Urinary bladder (tissue), 3 donors: ENCODE measurements at regions not wholly inside any gene's neighbourhood (a gene's known extent, or its start where the extent isn't known, plus 50 kb on each side); places are given as distances from the start of the nearest gene placed in this dataset.

Experiments
- DNase-seq: peaks from one replicate; pipeline ENCODE4 v3.0.0-alpha.2; 2015; ENCODE audit errors: extremely low spot score
- H3K27ac ChIP-seq: one replicate; pipeline ENCODE4 v1.5.1; 2013; ENCODE audit warnings: low read depth, mild to moderate bottlenecking, moderate library complexity
- H3K36me3 ChIP-seq: one replicate; pipeline ENCODE4 v1.6.1; 2013; ENCODE audit warnings: mild to moderate bottlenecking, moderate library complexity; ENCODE audit not compliant: insufficient read depth
- H3K4me1 ChIP-seq: one replicate; pipeline ENCODE4 v1.6.1; 2013; ENCODE audit warnings: mild to moderate bottlenecking, moderate library complexity; ENCODE audit not compliant: insufficient read depth
- H3K4me3 ChIP-seq: one replicate; pipeline ENCODE4 v1.5.1; 2013; ENCODE audit warnings: low read depth, low read length
- WGBS: extraction: QIAGEN DNeasy Blood & Tissue Kit; methylation state at CpG from one replicate; pipeline ENCODE4 v1.1.7; 2013; 5-methylcytosine and 5-hydroxymethylcytosine counted together
- donor health status: healthy with polysubstance abuse.
- donor health status: healthy.

- Histone ChIP-seq H3K4me1 (no peaks in the 10 kb centered on the region), H3K36me3 (peaks cover 1% of the 10 kb centered on the region), H3K27ac (no peak overlapping the region), H3K4me3 (no peak overlapping the region)
- DNase-seq = no peak
- 72% methylated on average over 3 of the region's 3 CpGs for WGBS
Measured at GRCh38 chr7:46397591-46397990, 476.5 kb upstream of the IGFBP3 start.

- H3K4me3 ChIP-seq = no peak overlapping the region
- WGBS = 72% methylated on average over 7 of the region's 7 CpGs
- no peak overlapping the region for H3K27ac ChIP-seq
- peaks cover 1% of the 10 kb centered on the region for H3K36me3 ChIP-seq
- H3K4me1 ChIP-seq = no peaks in the 10 kb centered on the region
- DNase-seq = no peak
Measured at GRCh38 chr7:46396481-46396880, 475.4 kb upstream of the IGFBP3 start.

GRCh38 chr7:46393142-46393541, 472.1 kb upstream of the IGFBP3 start:
- Histone ChIP-seq H3K36me3 (no peaks in the 10 kb centered on the region), H3K27ac (no peak overlapping the region), H3K4me3 (no peak overlapping the region), H3K4me1 (no peaks in the 10 kb centered on the region)
- WGBS = 61% methylated on average over 3 of the region's 3 CpGs
- no peak for DNase-seq

DNA sequence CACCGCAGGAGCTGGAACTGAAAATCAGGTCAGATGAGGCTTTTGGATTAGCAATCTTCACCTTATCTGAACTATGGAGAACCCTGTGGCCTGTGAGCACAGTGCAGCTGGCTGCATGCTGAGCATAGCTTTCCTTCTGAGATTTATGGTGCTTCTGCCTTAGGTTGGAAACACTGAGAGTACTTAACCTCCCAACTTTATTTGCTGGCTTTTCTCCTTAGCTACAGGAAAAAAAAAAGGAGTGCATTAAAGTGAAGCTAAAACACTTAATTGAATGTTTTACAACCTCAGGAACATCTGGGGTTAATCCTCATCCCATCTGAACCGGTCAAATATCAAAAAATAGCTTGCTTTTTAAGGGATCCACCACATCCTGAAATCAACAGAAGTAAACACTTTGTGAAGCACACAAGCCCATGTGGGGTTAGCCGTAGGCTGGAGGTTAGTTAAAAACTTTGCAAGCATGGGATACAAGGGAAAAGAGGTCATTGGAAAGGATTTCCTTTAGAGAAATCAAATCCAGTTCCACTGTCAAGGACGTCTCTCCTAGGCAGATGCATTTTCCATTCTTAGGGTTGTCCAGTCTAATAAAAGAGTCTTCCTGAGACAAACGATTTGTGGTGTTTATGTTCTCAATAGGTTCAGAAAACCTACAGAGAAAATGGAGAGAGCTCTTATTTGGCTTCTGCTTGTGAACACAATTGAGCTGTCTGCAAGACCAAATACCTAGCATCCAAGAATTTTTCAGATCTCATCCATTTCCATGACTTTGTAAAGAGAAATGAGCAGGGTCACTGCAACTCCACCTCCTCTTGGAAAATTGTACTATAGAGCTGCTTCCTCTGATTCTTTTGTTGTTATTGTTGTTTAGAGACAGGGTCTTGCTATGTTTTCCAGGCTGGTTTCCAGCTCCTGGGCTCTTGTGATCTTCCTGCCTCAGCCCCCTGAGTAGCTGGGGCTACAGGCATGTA, 470.4 kb upstream of the IGFBP3 start:
- DNase-seq = peak; percentile 46
- H3K27ac ChIP-seq = no peak overlapping the region
- no peaks in the 10 kb centered on the region for H3K4me1 ChIP-seq
- 15% methylated on average over 5 of the region's 5 CpGs for WGBS
- no peak overlapping the region for H3K4me3 ChIP-seq
- no peaks in the 10 kb centered on the region for H3K36me3 ChIP-seq

DNA sequence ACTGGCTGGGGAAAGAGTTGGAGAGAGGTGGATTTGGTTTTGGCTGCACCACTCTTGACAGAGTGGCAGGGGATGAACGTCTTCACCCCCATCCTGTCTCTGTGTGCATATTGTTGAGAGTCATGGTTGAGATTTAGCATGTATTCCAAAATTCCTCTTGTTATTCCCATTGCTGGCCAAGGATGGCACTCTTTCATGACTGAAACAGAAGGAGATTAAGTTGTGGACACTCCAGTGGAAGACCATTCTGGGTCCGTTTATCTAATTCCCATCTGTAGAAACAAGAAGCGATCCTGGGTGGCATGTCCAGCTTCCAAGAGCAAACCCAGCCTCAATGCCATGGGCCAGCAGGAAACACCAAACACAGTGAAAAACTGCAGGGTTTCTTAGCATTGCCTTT, 469.0 kb upstream of the IGFBP3 start:
- H3K4me3 ChIP-seq = no peak overlapping the region
- no peaks in the 10 kb centered on the region for H3K36me3 ChIP-seq
- no peak overlapping the region for H3K27ac ChIP-seq
- no peaks in the 10 kb centered on the region for H3K4me1 ChIP-seq
- DNase-seq = no peak
- WGBS = 79% methylated on average over 3 of the region's 3 CpGs

GRCh38 chr7:46389146-46389545, 468.1 kb upstream of the IGFBP3 start:
- no peak for DNase-seq
- WGBS = 83% methylated on average over 3 of the region's 3 CpGs
- H3K4me1 ChIP-seq = no peaks in the 10 kb centered on the region

DNA sequence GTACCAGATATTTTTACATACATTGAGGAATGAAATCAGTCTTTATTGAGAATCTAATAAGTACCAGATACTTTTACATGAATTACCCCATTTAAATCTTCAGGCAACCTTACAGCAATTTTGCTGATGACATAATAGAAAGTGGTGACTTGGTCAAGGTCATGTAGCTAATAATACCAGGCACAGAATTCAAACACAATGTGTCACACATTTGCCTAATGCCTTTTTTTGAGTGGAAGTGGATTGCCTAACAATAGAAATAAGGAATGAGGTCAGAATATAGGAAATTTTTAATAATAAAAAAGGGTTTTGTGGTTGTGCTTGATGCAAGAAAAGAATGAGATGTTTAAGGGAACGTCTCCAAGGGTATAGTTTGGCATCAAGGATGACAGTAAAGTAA, 466.6 kb upstream of the IGFBP3 start:
- Histone ChIP-seq H3K4me1 (no peaks in the 10 kb centered on the region), H3K36me3 (no peaks in the 10 kb centered on the region), H3K4me3 (no peak overlapping the region), H3K27ac (no peak overlapping the region)
- DNase-seq = no peak
- 74% methylated on average over 1 of the region's 1 CpG for WGBS

More at GRCh38 chr7:46389146-46389545, 468.1 kb upstream of the IGFBP3 start:
- Histone ChIP-seq H3K4me3 (no peak overlapping the region), H3K27ac (no peak overlapping the region), H3K36me3 (no peaks in the 10 kb centered on the region)

- H3K27ac ChIP-seq = no peak overlapping the region
- H3K36me3 ChIP-seq = no peaks in the 10 kb centered on the region
- no peak for DNase-seq
- 80% methylated on average over 6 of the region's 6 CpGs for WGBS
- H3K4me3 ChIP-seq = no peak overlapping the region
- no peaks in the 10 kb centered on the region for H3K4me1 ChIP-seq
Measured at GRCh38 chr7:46386428-46387399, 465.6 kb upstream of the IGFBP3 start.

DNA sequence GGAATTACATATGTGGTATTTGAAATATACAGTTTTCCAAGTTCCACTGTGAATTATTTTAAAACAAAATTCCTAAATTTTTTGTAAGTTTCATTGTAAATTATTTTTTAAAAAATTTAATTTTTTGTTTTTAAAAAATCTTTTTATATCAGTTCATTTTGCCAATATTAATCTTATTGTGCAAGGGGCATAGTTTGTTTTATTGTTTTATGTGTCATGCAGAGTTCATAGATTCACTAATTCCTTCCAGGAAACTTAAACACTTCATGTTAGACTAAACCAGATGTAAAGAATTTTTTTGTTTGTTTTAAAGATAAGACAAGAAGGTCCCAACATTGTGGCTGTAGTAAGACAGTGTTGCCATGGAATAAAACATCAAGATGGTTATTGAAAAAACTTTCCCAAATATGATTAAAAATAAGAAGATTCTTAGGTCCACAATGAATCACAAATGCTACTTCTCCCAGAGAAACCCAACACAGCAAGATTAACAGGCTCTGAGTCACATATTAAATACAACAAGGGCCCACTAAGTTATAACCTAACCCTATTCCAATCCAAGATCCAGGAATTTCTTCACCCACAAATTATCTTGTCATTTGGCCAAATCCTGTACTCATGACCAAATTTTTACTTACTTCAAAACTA, 464.7 kb upstream of the IGFBP3 start:
- no peak overlapping the region for H3K27ac ChIP-seq
- H3K4me1 ChIP-seq = no peaks in the 10 kb centered on the region
- H3K4me3 ChIP-seq = no peak overlapping the region
- no peak for DNase-seq
- no peaks in the 10 kb centered on the region for H3K36me3 ChIP-seq

DNA sequence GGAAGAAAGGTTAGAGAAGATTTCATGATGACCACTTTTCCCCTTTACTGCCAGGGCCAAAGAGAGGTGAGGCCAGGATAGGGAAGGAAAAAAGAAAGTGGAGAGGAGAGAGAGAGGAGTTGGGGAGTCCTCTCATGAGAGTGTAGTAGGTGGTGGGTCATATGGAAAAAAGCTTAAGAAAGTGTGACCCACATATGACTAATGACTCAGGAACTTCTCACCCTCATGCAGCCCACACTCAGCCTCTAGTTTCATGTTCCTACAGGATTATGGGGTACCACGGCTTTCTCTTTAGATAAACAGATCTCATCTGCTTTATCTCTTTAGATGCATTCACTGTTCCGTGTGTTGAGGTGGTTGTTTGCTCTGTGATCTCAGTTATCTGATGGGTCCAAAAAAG, 462.5 kb upstream of the IGFBP3 start:
- Histone ChIP-seq H3K4me3 (no peak overlapping the region), H3K36me3 (no peaks in the 10 kb centered on the region), H3K4me1 (no peaks in the 10 kb centered on the region), H3K27ac (no peak overlapping the region)
- DNase-seq = no peak
- whole genome bisulfite sequencing = 71% methylated on average over 2 of the region's 2 CpGs

GRCh38 chr7:46369933-46370654, 449.0 kb upstream of the IGFBP3 start:
- no peak overlapping the region for H3K4me3 ChIP-seq
- H3K4me1 ChIP-seq = no peaks in the 10 kb centered on the region
- no peaks in the 10 kb centered on the region for H3K36me3 ChIP-seq
- DNase-seq = no peak
- no peak overlapping the region for H3K27ac ChIP-seq
- 52% methylated on average over 5 of the region's 5 CpGs for WGBS

DNA sequence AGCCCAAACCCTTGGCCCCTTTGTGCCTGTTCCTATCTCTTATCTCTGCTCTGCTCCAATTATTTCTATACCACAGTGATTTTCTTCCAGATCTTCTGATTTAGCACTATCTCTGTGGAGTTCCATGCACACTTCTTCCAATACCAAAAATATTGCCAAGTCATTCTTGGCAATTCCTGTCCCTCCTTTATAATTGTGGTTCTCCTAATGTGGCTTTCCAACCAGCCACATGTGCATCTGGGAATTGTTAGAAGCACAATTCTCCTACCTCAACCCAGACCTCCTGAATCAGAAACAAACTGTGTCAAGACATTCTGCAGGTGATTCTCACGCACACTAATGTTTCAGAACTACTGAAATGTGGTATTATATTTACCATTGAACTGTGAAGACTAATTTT, 447.8 kb upstream of the IGFBP3 start:
- H3K4me3 ChIP-seq = no peak overlapping the region
- no peak overlapping the region for H3K27ac ChIP-seq
- no peaks in the 10 kb centered on the region for H3K36me3 ChIP-seq
- H3K4me1 ChIP-seq = no peaks in the 10 kb centered on the region
- DNase-seq = no peak
- WGBS = 98% methylated on average over 1 of the region's 1 CpG

GRCh38 chr7:46366526-46366925, 445.5 kb upstream of the IGFBP3 start:
- Histone ChIP-seq H3K27ac (no peak overlapping the region), H3K36me3 (no peaks in the 10 kb centered on the region), H3K4me1 (no peaks in the 10 kb centered on the region), H3K4me3 (no peak overlapping the region)
- DNase-seq = no peak
- WGBS = 99% methylated on average over 1 of the region's 1 CpG
